ENCODE measurements at regions not wholly inside any gene's neighbourhood (a gene's known extent, or its start where the extent isn't known, plus 50 kb on each side); places are given as distances from the start of the nearest gene placed in this dataset.
"Not testable (repeated sequence)": the region's sequence is repeated elsewhere in the genome, so short reads cannot be mapped to it uniquely, and the experiment has no call there.

DNA sequence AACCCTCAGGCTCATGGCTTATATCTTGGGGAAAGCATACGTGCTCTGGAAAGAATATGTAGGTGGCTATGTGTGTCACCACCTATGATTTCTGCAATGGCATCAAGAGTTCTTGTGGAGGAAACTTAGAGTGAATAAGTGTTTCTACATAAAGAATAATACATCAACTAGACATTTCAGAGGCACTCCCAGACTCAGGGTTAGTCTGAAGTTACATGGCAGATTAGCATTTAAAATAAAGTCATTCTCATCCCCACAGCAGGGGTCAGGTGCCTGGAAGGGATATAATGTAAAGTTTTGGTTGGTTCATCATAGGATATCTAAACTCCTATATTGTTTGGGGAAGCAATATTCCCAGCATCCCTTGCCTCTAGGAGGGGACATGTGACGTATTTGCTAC lies 182.1 kb downstream of the PCTP start:
- H3K9me3 ChIP-seq (ENCODE audit: low read length): no peaks in the 10 kb centered on the region
- TF ChIP-seq EZH2phosphoT487 (IDR thresholded peaks at IDR 0.05; ENCODE audit: borderline replicate concordance, low read length): no peak
- TF ChIP-seq EZH2 (IDR thresholded peaks at IDR 0.05; ENCODE audit: low read length, unreplicated experiment): no peak
- TF ChIP-seq, protein P1, sequence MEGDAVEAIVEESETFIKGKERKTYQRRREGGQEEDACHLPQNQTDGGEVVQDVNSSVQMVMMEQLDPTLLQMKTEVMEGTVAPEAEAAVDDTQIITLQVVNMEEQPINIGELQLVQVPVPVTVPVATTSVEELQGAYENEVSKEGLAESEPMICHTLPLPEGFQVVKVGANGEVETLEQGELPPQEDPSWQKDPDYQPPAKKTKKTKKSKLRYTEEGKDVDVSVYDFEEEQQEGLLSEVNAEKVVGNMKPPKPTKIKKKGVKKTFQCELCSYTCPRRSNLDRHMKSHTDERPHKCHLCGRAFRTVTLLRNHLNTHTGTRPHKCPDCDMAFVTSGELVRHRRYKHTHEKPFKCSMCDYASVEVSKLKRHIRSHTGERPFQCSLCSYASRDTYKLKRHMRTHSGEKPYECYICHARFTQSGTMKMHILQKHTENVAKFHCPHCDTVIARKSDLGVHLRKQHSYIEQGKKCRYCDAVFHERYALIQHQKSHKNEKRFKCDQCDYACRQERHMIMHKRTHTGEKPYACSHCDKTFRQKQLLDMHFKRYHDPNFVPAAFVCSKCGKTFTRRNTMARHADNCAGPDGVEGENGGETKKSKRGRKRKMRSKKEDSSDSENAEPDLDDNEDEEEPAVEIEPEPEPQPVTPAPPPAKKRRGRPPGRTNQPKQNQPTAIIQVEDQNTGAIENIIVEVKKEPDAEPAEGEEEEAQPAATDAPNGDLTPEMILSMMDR (conservative IDR thresholded peaks at IDR 0.05; ENCODE audit: low read depth, low read length): no peak
- ChIA-PET CTCF (no interaction called here), POLR2A (ENCODE audit: unreplicated experiment) (no interaction called here)
- no peaks in the 10 kb centered on the region for H3K27me3 ChIP-seq (ENCODE audit: low read length)
- no peaks in the 10 kb centered on the region for H3K36me3 ChIP-seq (ENCODE audit: low read depth, low read length)
- H3F3A ChIP-seq (ENCODE audit: low read length, unreplicated experiment): no peaks in the 10 kb centered on the region
- H3K9ac ChIP-seq (ENCODE audit: low read length): no peak overlapping the region
- H3K9me2 ChIP-seq (replicated peaks; ENCODE audit: low read length): no peaks in the 10 kb centered on the region
- intact Hi-C loops (cut with micrococcal nuclease): no loop called here
- H4K20me1 ChIP-seq (ENCODE audit: low read length): no peaks in the 10 kb centered on the region
- ATAC-seq: no peak
- no peak overlapping the region for H3K4me2 ChIP-seq (ENCODE audit: low read length)
- H3K27ac ChIP-seq (ENCODE audit: low read length): no peak overlapping the region
- DNase-seq: no peak
- no TSS peak for BruUV-seq (replicated peaks)
- no peak overlapping the region for H2AFZ ChIP-seq (ENCODE audit: low read length)
- H3K4me1 ChIP-seq (ENCODE audit: insufficient read depth, low read length): no peaks in the 10 kb centered on the region
- H3K4me3 ChIP-seq (ENCODE audit: low read length): no peak overlapping the region
- H3K79me2 ChIP-seq (ENCODE audit: low read length): no peaks in the 10 kb centered on the region

DNA sequence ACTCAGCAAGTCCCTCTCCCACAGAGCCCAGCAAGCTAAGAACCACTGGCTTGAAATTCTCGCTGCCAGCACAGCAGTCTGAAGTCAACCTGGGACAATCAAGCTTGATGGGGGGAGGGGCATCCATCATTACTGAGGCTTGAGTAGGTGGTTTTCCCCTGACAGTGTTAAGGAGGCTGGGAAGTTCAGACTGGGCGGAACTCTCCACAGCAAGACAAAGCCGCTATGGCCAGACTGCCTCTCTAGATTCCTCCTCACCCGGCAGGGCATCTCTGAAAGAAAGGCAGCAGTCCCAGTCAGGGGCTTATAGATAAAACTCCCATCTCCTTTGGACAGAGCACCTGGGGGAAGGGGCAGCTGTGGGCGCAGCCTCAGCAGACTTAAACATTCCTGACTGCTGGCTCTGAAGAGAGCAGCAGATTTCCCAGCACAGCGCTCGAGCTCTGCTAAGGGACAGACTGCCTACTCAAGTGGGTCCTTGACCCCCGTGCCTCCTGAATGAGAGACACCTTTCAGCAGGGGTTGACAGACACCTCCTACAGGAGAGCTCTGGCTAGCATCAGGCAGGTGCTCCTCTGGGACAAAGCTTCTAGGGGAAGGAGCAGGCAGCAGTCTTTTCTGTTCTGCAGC lies 188.4 kb downstream of the PCTP start:
- intact Hi-C loops (cut with micrococcal nuclease); H3K4me2 ChIP-seq (ENCODE audit: low read length); H2AFZ ChIP-seq (ENCODE audit: low read length); POLR2A ChIA-PET (ENCODE audit: unreplicated experiment); H3K4me1 ChIP-seq (ENCODE audit: insufficient read depth, low read length); H3K36me3 ChIP-seq (ENCODE audit: low read depth, low read length); CTCF ChIA-PET; H3K4me3 ChIP-seq (ENCODE audit: low read length); BruUV-seq (replicated peaks); H3K79me2 ChIP-seq (ENCODE audit: low read length); H3K27ac ChIP-seq (ENCODE audit: low read length); H3F3A ChIP-seq (ENCODE audit: low read length, unreplicated experiment); H3K9ac ChIP-seq (ENCODE audit: low read length); DNase-seq; ATAC-seq; H4K20me1 ChIP-seq (ENCODE audit: low read length); H3K9me3 ChIP-seq (ENCODE audit: low read length); H3K9me2 ChIP-seq (replicated peaks; ENCODE audit: low read length): not testable (repeated sequence)
- H3K27me3 ChIP-seq (ENCODE audit: low read length): peaks cover 10% of the 10 kb centered on the region; the same call in 1 of the 2 replicates

DNA sequence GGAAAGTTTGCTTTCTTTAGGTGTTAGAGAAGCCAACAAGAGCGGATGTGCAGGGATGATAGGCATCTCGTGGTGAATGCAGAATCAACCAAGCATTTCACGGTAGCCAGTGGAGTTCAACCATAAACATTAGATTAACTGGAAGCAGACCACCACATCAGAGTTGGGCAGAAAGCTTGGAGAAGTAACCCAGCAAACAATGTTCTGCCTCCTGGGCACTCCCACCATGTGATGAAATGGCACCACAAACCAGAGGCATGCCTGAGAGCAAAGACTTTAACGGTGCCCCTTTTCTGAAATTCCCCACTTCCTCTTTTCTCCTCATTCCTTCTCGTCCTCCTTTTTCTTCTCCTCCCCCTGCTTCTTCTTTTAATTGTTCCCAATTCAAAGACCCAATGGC lies 193.5 kb upstream of the ANKFN1 start:
- H3K9me3 ChIP-seq (ENCODE audit: low read length): no peaks in the 10 kb centered on the region
- H3K27me3 ChIP-seq (ENCODE audit: low read length): peaks cover 10% of the 10 kb centered on the region; the same call in 1 of the 2 replicates
- no peaks in the 10 kb centered on the region for H3K9me2 ChIP-seq (replicated peaks; ENCODE audit: low read length)
- no peak overlapping the region for H3K4me3 ChIP-seq (ENCODE audit: low read length)
- ChIA-PET CTCF (no interaction called here), POLR2A (ENCODE audit: unreplicated experiment) (no interaction called here)
- no peaks in the 10 kb centered on the region for H4K20me1 ChIP-seq (ENCODE audit: low read length)
- intact Hi-C loops (cut with micrococcal nuclease): no loop called here
- no peak overlapping the region for H2AFZ ChIP-seq (ENCODE audit: low read length)
- H3F3A ChIP-seq (ENCODE audit: low read length, unreplicated experiment): no peaks in the 10 kb centered on the region
- no peak overlapping the region for H3K4me2 ChIP-seq (ENCODE audit: low read length)
- H3K79me2 ChIP-seq (ENCODE audit: low read length): no peaks in the 10 kb centered on the region
- H3K9ac ChIP-seq (ENCODE audit: low read length): no peak overlapping the region
- no peak for DNase-seq
- no peak for ATAC-seq
- no peak overlapping the region for H3K27ac ChIP-seq (ENCODE audit: low read length)
- no peak for TF ChIP-seq EZH2phosphoT487 (IDR thresholded peaks at IDR 0.05; ENCODE audit: borderline replicate concordance, low read length)
- TF ChIP-seq, protein P1 (conservative IDR thresholded peaks at IDR 0.05; ENCODE audit: low read depth, low read length): no peak
- TF ChIP-seq EZH2 (IDR thresholded peaks at IDR 0.05; ENCODE audit: low read length, unreplicated experiment): no peak
- BruUV-seq (replicated peaks): no TSS peak
- H3K36me3 ChIP-seq (ENCODE audit: low read depth, low read length): no peaks in the 10 kb centered on the region
- no peaks in the 10 kb centered on the region for H3K4me1 ChIP-seq (ENCODE audit: insufficient read depth, low read length)
